ENCODE measurements at regions not wholly inside any gene's neighbourhood (a gene's known extent, or its start where the extent isn't known, plus 50 kb on each side); places are given as distances from the start of the nearest gene placed in this dataset.

- H3K4me3 ChIP-seq (ENCODE audit: low read depth, low read length) = no peak overlapping the region
- no peaks in the 10 kb centered on the region for H3K36me3 ChIP-seq (replicated peaks)
- H3K27ac ChIP-seq = no peak overlapping the region
- no peak for TF ChIP-seq CTCF (IDR thresholded peaks at IDR 0.05; ENCODE audit: low read depth, low read length, missing control alignments)
- no peaks in the 10 kb centered on the region for H3K27me3 ChIP-seq (replicated peaks)
- no peak for DNase-seq
- in situ Hi-C loops (cut with HindIII; ENCODE audit: low pct_ligation_motif_present, low sequenced_read_pairs) = no loop called here
These were observed 761.5 kb upstream of the POM121L12 start for GRCh38 chr7:52273685-52274610.

GRCh38 chr7:52271703-52272102 is 763.7 kb upstream of the POM121L12 start:
- Histone ChIP-seq H3K4me3 (ENCODE audit: low read depth, low read length) (no peak overlapping the region), H3K27ac (no peak overlapping the region), H3K36me3 (replicated peaks) (no peaks in the 10 kb centered on the region), H3K27me3 (replicated peaks) (no peaks in the 10 kb centered on the region)
- in situ Hi-C loops (cut with HindIII; ENCODE audit: low pct_ligation_motif_present, low sequenced_read_pairs) = no loop called here
- TF ChIP-seq CTCF (IDR thresholded peaks at IDR 0.05; ENCODE audit: low read depth, low read length, missing control alignments) = no peak
- DNase-seq = no peak

GRCh38 chr7:52270301-52270700 is 765.1 kb upstream of the POM121L12 start:
- H3K36me3 ChIP-seq (replicated peaks) = no peaks in the 10 kb centered on the region
- in situ Hi-C loops (cut with HindIII; ENCODE audit: low pct_ligation_motif_present, low sequenced_read_pairs) = no loop called here
- H3K27ac ChIP-seq = no peak overlapping the region
- no peak for DNase-seq
- no peak overlapping the region for H3K4me3 ChIP-seq (ENCODE audit: low read depth, low read length)
- H3K27me3 ChIP-seq (replicated peaks) = no peaks in the 10 kb centered on the region
- TF ChIP-seq CTCF (IDR thresholded peaks at IDR 0.05; ENCODE audit: low read depth, low read length, missing control alignments) = no peak

- no peak overlapping the region for H3K27ac ChIP-seq
- no peaks in the 10 kb centered on the region for H3K27me3 ChIP-seq (replicated peaks)
- in situ Hi-C loops (cut with HindIII; ENCODE audit: low pct_ligation_motif_present, low sequenced_read_pairs) = no loop called here
- no peak overlapping the region for H3K4me3 ChIP-seq (ENCODE audit: low read depth, low read length)
- no peak for TF ChIP-seq CTCF (IDR thresholded peaks at IDR 0.05; ENCODE audit: low read depth, low read length, missing control alignments)
- H3K36me3 ChIP-seq (replicated peaks) = no peaks in the 10 kb centered on the region
- no peak for DNase-seq
These were observed 765.8 kb upstream of the POM121L12 start for GRCh38 chr7:52269669-52270068.

GRCh38 chr7:52261057-52261456 is 774.4 kb upstream of the POM121L12 start:
- Histone ChIP-seq H3K4me3 (ENCODE audit: low read depth, low read length) (no peak overlapping the region), H3K27me3 (replicated peaks) (no peaks in the 10 kb centered on the region), H3K36me3 (replicated peaks) (no peaks in the 10 kb centered on the region), H3K27ac (no peak overlapping the region)
- no peak for TF ChIP-seq CTCF (IDR thresholded peaks at IDR 0.05; ENCODE audit: low read depth, low read length, missing control alignments)
- DNase-seq = no peak
- in situ Hi-C loops (cut with HindIII; ENCODE audit: low pct_ligation_motif_present, low sequenced_read_pairs) = no loop called here

Data from brain microvascular endothelial cell (primary cell).